Choroid plexus epithelial cell (primary cell): ENCODE measurements at regions not wholly inside any gene's neighbourhood (a gene's known extent, or its start where the extent isn't known, plus 50 kb on each side); places are given as distances from the start of the nearest gene placed in this dataset.

Experiments
- DNase-seq: peaks from one replicate; pipeline ENCODE4 v3.0.0-alpha.2; 2010; ENCODE audit warnings: low read depth
- H3K4me3 ChIP-seq: 2 replicates; pipeline ENCODE4 v1.5.1; 2011; ENCODE audit warnings: low read depth, mild to moderate bottlenecking, control low read depth, low read length, moderate library complexity
- TF ChIP-seq, protein P1 (sequence below): conservative IDR thresholded peaks from 2 replicates; pipeline ENCODE4 v1.5.1; 2011; ENCODE audit warnings: low read depth, mild to moderate bottlenecking, control low read depth, inconsistent platforms, low read length, moderate library complexity

DNA sequence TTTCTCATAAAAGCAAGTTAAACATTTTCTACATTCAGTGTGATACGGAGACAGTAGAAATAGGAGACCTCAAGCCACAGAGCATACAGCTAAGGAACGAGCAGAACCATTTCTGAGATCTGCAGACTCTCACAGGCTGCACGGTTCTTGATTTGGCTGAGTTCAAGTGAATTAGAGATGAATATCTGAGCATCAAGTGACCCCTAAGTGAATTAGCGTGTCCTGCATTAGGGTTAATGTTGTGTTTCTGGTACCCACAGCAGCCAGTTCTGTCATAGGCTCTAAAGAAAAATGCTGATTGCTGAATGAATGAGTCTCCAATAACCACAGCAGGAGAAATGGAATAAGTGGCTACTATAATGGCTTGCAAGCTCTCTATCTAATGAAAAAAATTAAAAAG lies 265.9 kb upstream of the SYT4 start:
- TF ChIP-seq, protein P1, sequence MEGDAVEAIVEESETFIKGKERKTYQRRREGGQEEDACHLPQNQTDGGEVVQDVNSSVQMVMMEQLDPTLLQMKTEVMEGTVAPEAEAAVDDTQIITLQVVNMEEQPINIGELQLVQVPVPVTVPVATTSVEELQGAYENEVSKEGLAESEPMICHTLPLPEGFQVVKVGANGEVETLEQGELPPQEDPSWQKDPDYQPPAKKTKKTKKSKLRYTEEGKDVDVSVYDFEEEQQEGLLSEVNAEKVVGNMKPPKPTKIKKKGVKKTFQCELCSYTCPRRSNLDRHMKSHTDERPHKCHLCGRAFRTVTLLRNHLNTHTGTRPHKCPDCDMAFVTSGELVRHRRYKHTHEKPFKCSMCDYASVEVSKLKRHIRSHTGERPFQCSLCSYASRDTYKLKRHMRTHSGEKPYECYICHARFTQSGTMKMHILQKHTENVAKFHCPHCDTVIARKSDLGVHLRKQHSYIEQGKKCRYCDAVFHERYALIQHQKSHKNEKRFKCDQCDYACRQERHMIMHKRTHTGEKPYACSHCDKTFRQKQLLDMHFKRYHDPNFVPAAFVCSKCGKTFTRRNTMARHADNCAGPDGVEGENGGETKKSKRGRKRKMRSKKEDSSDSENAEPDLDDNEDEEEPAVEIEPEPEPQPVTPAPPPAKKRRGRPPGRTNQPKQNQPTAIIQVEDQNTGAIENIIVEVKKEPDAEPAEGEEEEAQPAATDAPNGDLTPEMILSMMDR: no peak
- no peak overlapping the region for H3K4me3 ChIP-seq
- no peak for DNase-seq

DNA sequence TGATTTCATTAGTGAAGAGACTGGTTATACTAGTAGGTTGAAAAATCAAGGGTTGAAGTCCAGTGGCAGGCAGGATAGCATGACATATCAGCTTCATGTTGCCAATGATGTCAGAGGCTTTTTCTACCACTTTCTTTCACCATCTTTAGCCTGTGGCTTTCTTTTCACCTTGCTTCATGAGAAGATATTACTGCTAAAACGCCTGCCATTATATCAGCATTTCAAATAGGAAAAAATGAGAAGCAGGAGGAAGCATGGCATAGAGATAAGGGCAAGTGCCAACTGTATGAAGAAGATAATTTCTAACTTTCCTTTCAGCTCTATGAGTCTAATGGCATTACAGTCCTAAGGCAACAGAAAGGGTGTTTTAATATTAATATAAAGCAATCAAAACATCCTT lies 270.2 kb upstream of the SYT4 start:
- TF ChIP-seq, protein P1: no peak
- no peak for DNase-seq
- H3K4me3 ChIP-seq: no peak overlapping the region

DNA sequence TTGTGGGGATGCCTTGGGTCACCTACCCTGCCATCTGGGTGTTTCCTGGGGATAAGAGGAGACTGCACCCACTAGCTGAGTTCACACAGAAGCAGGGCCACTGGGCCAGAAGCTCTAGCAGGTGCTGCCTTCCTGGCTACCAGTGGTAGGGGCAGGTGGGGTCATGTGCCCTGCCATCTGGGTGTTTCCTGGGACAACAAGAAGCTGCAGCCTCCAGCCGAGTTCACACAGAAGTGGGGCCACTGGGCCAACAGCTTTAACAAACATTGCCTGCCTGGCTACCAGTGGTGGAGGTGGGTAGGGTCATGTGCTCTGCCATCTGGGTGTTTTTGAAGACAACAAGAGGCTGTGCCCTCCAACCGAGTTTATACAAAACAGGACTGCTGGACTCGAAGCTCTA lies 282.2 kb upstream of the SYT4 start:
- H3K4me3 ChIP-seq: no peak overlapping the region
- no peak for DNase-seq
- TF ChIP-seq, protein P1: no peak

DNA sequence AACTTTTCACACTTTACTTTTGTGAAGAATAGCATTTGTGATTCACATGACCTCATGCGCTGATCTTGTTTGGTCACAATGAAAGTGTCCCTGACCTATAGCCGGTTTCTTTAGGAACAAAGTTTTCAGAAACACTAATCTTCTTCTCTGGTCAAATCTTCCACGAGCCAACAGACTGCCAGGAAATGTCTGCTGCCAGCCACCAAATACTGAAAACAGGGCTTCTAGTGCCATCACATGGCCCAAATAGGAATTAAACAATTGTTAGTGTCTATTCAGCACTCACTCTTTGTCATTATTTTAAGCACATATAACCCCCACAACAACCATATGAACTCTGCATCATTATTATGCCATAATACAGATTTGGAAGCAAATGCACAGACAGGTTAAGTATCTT lies 286.5 kb upstream of the SYT4 start:
- H3K4me3 ChIP-seq: no peak overlapping the region
- TF ChIP-seq, protein P1: peak; percentile 64
- DNase-seq: peak; percentile 66

DNA sequence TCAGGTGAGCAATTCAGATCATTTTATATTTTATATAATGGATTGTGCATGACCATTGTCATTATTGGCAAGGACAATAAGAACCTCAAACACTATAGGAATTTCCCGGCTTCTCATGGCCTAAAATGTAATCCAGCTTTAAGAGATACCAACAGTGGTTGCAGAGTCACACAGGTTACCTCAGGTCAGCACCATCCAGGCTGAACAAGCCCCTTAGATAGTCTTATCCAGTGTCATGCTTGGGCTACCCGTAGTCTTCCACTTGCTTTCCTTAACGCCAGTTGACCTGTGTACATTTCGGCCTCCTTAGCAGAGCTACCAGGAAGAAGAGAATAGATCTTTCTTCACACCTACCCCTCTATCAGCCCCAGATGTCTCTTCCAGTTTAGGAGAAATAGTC lies 293.3 kb upstream of the SYT4 start:
- no peak overlapping the region for H3K4me3 ChIP-seq
- no peak for DNase-seq
- TF ChIP-seq, protein P1: no peak

DNA sequence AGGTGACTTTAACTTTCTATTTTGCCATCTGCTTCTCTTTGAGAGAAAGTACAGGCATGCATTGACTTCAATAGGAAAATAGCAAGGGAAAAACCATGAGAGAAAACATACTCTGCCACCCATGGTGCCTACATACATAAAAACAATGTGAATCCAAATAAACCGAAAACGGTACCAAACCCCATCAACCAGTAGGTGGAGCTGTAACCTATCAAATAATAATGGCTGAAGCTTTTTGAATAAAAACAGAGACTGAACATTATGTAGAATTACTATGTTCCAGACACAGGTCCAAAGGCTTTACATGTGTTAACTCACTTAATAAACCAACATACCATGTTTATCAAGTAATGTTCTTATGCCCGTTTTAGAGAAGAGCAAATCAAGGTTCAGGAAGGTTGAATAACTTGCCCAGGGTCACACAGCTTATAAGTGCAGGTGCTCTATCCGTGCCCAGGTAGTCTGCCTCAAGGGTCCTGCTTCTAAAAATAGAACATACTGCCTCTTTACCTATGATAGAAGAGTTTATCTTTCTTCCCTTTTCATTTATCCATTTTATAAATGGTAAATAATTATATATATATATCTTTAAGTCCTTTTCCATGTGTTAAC lies 293.9 kb upstream of the SYT4 start:
- DNase-seq: peak; percentile 75
- no peak overlapping the region for H3K4me3 ChIP-seq
- TF ChIP-seq, protein P1: peak; percentile 66

DNA sequence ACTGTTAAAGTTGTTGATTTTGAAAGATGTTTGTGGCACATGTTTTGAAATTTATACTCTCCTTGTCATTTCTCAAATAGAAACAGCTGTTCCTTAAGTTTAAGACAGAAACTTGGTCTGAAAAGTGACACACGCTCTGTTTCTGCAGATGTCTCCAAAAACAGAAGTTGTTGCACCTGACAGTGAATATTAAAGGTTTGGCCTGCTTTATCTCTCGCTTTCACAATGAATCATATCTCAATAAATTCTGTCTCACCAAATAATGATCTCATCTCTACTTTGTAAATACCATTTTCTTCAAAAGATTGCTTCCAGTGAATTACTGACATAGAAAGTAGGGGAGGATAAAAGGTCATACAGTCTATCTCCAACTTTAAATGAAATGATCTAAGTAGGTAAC lies 294.9 kb upstream of the SYT4 start:
- H3K4me3 ChIP-seq: no peak overlapping the region
- no peak for DNase-seq
- TF ChIP-seq, protein P1: no peak
